HG03025 (cell line): ENCODE measurements at regions not wholly inside any gene's neighbourhood (a gene's known extent, or its start where the extent isn't known, plus 50 kb on each side); places are given as distances from the start of the nearest gene placed in this dataset.
A peak's percentile ranks its signal among the peaks of the same experiment; 100 is the strongest.

Source experiments
- ATAC-seq: cut with Tn5 transposase; IDR thresholded peaks from one replicate; pipeline ENCODE4 v1.9.1; 2021; ENCODE audit warnings: mild to moderate bottlenecking, moderate library complexity; ENCODE audit not compliant: unreplicated experiment, low FRiP score

DNA sequence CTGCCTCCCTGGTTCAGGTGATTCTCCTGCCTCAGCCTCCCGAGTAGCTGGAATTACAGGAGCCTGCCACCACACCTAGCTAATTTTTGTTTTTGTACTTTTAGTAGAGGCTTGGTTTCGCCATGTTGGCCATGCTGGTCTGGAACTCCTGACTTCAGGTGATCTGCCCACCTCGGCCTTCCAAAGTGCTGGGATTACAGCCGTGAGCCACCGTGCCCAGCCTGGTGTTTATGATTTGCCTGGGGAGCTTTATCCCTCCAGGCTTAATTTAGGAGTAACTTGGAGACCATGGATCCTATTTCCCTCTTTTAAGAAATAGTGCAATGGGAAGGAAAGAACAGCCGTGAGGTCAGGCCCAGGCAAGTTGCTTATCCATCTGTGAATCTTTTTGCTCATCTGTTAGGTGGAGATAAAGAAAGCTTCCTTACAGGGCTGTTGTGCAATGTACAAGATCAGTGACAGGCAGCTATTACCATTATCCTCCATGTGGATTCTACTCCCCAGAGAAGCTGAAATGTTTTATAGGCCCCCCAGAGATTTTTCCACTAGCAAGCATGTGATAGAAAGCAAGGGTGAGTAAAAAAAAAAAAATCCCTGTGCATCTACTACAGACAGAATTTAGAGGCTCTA lies 104.9 kb upstream of the MGAT5 start:
- no peak for ATAC-seq

DNA sequence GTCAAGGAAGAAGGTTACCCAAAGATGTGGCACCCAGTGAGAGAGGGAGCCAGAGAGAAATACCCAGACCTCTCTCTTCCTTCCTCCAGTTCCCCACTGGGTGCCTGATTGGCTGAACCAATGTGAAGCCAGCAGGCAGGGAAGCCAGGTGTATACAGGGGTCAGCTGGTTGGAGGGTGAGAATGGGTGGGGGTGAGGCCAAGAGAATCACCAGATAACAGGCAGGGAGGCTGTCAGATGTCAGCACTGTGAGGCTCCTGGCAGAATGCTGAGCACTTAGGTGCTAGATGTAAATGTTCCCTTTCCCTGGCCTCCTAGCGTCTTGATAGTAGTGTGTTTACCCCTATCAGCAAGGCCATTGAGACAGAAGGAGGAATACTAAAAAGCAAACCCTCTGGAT lies 104.0 kb upstream of the MGAT5 start:
- ATAC-seq = no peak

DNA sequence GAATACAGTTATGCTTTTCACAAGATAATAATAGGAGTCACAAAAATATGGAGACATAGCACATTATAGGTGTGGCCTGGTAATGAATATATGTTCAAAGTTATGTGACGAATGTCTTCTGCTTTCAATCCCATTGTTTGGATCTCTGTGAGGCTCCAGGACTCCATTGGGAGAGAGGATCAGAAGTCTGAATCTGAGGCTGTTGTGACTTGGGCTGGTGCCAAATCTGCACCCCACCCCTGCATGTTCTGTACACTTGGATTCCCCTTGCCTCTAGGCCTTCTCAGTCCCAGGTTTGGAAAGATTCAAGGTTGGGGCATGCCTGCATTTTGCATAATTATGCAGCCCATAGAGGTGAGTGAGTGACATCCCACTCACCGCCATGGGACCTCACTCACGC lies 103.1 kb upstream of the MGAT5 start:
- ATAC-seq = no peak

DNA sequence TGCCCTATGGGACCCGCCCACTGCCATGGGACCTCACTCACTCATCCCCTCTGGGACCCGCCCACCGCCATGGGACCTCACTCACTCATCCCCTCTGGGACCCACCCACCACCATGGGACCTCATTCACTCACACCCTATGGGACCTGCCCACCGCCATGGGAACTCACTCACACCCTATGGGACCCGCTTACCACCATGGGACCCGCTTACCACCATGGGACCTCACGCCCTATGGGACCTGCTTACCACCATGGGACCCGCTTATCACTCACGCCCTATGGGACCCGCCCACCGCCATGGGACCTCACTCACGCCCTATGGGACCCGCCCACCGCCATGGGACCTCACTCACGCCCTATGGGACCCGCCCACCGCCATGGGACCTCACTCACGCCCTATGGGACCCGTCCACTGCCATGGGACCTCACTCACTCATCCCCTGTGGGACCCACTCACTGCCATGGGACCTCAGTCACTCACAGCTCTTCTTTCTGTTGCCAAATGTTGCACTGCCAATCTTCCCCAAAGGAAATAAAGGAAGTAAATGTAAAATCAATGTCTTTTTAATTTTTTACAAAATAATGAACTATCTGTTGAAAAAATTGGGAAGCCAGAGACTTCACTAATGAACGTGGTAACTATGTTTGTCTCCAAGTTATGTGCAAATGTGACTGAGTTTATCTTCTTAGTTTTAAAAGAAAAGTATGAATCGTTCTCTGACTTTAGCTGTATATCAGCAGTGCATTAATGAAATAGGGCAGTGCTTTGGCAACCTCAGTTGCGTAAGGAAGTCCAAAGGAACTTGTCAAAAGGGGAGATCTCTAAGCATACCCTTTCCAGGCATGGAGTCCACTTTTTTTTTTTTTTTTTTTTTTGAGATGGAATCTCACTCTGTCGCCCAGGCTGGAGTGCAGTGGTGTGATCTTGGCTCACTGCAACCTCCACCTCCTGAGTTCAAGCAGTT lies 101.5 kb upstream of the MGAT5 start:
- no peak for ATAC-seq

DNA sequence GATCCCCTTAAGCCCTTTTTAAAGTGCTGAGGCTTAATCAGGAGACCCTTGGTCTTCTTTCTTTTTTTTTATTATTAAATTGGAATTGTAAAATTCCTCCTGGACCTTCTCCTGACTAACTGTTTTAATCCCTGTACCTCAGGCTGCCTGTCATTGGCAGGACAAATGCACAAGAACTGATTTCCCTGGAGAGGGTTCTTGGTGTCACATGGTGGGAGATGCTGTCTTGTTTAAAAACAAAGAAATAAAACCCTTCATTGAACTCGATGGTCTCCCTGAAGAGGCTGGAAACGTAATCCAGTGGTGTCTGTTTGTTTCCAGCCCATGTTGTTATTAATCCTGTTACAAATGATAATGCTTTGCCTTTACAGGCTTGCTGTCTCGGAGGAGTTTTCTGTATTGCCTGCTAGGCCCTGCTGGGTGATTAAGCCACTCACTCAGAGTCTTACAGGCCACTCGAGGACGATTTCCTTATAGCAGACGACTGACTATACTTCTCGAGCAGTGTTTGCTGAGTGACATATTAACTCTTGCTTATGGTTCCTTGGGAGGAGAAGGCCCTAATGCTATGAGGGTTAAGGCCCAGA lies 100.5 kb upstream of the MGAT5 start:
- no peak for ATAC-seq

DNA sequence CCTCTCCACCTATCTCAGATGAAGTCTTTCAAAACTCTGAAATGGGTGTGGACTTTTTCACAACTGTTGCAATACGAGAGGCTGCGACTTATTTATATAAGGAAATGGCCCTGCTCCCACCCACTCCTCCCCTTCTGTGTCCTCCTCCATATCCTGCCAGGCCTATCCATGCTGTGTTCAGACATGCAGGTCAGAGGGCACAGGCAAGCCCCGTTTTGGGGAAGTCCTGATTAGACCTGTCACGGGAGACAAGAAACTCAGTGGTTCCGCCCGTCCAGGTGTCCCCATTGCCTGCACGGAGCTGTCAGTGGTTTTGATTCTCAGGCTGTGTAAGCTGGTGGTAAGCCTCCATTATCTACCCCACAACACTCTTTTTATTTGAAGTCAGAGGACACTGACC lies 99.6 kb upstream of the MGAT5 start:
- peak; percentile 75 for ATAC-seq

DNA sequence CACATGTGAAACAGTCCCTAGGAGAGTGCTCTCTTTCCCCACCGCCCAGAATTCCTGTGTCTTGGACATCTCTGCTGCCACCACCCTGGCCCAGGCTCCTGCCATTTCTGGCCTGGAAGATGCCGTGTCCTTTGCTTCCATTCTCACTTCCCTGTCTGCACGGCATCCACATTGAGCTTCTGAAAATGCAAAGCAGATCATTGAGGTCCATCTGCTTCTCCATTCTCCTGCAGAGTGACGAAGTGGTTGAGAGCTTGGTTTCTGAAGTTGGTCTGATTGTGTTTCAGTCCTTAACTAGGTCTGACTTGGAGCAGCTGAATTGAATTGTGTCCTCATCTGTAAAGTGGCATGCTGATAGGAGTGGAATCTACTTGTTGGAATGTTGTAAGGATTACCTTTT lies 98.7 kb upstream of the MGAT5 start:
- ATAC-seq = peak; percentile 85

DNA sequence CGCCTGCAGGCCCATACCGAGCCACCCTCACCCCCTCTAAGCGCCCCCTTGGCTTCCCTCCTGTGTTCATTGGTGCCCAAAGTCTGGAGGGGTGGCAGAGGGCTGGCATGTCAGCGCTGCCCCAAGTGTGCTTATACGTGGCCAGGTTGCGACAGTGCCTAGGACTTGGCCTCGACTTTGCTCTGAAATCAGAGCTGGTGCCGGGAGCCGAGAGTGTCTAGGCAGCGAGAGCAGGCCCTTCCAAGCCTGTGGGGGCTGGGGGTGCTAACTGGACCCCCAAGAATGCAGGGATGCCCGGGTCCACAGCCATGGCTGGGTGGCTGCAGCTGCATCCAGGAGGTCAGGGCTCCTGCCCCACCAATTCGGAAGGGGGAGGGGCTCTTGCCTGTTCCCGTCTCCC lies 95.6 kb upstream of the MGAT5 start:
- no peak for ATAC-seq

DNA sequence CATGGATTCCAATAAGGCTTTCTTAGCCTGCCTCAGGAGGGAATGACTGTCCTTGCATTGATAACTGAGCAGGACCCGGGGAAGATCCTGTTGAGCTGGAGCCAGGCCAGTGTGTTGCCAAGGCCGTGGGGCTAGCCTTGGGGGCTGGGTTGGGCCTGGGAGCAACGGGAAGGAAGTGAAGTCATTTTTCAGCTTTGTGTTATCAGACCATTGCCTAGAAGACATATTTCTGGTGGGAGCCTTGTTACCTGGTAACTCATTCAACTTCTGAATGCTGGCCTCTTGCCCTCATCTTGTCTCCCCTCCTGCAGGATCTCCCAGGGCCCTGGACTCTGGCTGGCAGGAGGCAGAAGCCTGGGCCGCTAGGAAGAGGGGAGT lies 92.7 kb upstream of the MGAT5 start:
- no peak for ATAC-seq

DNA sequence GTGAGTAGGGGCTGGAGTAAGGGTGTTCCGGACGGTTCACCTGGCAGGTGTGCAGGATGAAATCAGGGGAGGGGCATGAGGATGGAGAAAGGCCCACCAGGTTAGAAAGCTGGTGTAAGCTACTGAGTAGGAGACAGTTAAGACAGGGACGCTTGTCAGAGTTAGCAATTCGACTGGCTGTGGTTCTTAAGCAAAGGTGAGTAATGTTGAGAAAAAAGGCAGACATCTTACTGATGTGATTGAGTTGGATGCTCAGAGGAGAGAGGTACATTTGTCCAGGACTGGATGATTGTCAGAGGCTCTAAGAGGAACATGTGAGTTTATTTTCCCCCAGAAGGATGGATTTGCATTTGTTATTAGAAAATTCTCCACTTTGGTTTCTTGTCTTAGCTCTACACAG lies 90.5 kb upstream of the MGAT5 start:
- ATAC-seq = no peak

DNA sequence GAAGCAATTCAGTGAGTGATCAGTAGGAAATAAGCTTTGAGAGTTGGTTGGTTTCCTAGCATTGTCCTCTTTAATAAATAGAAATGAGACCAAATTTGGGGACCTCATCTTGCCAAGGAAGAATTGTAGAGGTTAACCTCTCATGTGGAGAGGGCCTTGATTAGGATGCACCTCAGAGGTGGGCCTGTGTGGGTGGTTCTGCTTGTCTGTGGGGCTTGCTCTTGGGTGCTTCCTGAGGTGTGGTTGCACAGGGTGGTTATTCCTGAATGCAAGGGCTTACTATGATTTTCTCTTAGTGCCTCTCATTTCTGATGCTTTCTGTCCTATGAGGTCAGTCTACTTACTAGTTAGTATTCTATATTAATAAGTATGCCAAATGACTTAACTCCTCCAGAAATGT lies 89.6 kb upstream of the MGAT5 start:
- ATAC-seq = no peak

DNA sequence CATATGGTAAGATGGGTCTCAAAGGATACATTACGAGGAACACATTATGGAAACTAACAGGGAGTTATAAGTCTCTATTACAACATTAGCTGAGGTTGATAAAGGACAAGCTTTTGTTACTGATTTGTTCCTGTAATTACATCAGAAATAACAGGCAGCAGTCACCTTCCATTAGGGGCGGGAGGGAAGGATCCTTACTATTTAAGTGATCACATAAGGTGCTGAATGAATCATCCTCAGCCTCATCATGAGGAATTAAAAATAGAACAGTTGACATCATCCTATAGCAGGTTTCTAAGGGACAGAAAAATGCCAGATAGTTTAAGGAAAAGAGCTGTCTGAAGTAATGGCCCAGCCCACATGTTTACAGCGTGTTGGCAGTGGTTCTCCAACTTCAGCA lies 86.9 kb upstream of the MGAT5 start:
- ATAC-seq = no peak

DNA sequence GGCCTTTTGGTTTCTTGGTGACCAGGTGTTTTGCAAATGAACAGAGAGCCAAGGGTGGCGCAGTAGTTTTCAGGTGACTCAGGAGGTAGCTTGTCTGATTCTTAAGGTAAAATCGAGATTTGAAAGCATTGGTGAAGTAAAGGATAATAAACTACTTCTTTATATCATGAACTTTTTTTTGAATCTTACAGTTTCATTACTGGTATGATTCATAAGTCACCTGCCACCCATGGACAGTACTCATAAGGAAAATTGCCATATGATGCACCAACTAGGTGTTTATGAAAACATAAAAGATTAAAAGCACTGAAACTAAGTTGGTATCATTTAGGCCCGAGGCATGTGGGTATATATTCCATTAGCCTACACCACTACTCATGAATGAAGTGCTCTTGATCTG lies 84.1 kb upstream of the MGAT5 start:
- no peak for ATAC-seq

DNA sequence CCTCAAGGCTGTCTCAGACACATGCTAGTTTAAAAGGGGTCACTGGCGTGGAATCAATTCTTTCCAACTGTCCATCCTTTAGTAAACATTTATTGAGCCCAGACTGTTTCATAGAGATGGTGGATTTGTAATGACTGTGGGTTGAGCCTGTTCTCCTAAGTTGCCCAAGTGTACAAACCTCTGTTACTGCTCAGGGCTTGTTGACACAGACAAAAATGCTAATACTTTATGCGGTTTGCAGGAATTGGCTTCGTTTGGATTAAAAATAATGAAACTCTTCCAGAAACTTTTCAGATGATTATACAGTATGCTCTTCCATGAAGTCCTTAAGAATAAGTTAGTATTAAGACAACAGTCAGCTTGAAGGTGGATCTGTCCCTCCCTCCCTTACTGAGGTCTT lies 83.6 kb upstream of the MGAT5 start:
- ATAC-seq = no peak

DNA sequence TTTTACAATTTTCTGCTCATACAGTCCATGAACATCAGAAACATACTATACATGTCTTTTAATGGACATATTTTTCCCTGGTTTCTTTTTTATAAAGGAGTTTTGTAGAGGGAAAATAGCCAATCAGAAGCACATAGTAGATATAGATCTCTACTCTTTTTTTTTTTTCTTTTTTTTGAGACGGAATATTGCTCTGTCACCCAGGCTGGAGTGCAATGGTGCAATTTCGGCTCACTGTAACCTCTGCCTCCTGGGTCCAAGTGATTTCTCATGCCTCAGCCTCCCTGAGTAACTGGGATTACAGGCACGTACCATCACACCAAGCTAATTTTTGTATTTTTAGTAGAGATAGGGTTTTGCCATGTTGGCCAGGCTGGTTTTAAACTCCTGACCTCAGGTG lies 83.2 kb upstream of the MGAT5 start:
- ATAC-seq = no peak

DNA sequence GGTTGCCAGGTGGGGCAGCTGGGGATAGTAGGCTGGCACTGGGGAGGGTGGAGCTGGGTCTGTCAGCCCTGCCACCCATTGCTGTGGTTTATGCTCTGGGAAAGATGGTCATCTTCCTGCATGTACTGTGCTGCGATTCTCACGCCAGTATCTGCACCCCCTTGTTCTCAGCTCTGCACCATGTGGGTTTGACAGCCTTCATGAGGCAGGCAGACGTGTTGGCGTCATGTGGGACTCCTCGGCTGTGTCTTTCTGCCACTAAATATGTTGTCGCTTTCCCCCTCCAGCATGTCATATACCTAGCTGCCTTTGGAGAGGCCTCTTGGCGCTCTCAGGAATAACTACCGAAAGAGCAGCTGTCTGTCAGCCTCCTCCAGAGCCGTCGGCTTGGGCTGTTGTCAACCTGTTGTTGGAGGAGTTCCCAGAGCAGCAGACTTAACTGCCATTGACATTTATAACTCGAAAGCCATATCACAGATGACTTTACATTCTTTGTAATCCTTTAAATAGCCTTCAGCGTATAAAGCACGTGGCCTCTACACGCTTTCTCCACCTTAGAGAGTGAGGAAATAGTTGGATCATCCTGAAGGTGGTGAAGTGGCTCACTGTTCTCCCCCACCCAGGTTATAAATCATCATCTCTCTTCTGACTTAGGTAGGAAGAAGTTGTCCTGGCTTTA lies 80.4 kb upstream of the MGAT5 start:
- ATAC-seq = no peak

DNA sequence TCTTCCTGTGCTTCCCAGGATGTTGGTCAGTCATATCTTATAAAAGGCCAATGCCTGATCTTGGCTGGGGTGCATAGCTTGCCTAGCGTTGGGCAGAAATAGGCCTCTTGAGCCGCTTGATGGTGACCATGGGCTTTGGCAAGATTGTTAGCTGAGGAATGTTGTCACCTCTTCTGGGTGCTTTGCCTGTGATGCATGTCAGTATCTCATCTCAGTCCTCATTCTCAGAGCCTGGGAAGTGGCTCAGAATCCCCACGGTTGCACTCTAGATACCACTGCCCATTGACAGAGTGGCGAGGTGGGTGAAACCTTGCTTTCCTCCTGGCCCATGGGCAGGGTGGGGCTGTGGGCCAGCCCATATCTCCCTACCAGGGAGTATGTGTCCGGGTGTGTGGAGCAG lies 79.2 kb upstream of the MGAT5 start:
- no peak for ATAC-seq

DNA sequence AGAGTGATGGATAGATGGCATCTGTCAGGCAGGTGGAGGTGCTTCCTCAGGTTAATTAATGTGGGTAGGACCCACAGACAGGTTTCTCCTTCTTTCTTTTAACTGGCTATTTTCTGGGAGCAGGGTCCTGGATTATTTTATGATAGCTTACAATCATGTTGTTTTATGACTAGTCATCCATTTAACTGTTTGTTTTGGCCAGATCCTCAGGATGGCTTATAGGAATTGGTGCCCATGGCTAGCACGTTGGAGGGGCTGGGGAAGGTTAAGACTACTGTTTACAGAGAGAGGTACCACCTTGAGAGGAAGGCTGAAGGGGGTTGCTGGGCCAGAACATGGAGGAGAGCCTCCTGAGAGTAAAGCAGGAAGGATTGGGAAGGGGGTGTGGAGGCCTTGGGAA lies 78.0 kb upstream of the MGAT5 start:
- no peak for ATAC-seq

DNA sequence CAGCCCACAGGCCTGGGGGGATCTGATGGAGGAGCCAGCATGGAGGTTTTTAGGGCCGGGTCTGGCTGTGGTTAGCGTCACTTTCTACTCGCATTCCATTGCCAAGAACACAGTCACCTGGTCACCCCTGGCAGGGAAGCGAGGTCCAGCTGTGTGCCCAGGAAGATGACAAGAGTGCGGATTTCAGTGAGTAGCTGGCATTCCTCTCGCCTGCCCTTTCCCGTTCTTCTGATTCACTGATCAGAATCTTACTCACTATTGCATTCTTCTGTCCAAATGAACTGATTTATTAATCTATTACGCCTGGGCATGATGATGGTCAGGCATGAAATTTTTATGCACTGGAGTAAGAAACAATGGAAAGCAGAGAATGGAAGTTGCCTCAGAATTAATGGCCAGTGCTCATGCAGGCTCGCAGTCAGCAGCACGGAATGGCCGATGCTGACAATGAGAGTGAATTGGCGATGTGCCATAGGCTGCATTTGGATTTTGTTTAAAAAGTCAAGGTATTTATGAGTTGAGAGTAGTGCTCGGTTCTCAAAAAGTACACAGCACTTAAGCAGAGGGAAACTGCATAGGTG lies 76.4 kb upstream of the MGAT5 start:
- no peak for ATAC-seq

DNA sequence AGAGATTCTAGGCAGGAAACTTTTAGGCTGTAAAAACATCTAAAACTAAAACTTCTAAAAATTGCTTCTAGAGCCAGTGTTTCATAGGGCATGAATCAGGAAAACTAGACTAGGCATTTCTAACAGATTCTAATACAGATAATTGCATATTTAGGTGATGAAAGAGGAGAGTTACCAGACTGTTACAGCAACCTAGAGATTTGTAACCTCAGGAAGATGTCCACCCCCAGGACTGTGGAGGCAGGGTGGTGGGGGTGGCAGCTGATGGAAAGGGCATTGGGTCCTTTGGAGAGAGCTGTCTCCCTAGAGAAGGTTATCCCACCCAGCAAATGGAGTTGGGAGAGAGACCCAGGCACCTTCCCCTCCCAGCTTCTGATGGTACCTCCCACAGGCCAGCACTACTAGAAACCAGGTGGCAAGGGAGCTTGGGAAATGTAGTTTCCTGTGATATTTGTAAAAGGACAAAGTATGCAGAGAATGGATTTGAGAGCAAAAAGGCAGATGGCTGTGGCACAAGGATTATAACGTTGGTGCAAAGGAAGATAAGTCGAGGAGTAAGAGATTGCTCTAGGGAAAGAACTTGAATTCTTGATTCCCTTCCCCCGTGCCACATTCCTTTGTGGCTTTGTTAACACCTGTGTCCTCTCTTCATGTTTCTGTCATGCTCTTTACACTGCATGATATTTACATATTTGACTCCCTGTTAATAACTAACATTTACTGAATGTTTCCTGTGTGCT lies 75.6 kb upstream of the MGAT5 start:
- ATAC-seq = no peak
